ENCODE measurements at regions not wholly inside any gene's neighbourhood (a gene's known extent, or its start where the extent isn't known, plus 50 kb on each side); places are given as distances from the start of the nearest gene placed in this dataset.

GRCh38 chr20:53881362-53881761 lies 189.0 kb downstream of the BCAS1 start:
- no CpG with 5 or more reads among the region's 3 CpGs for WGBS, 2 experiments (ENCODE audit: extremely low coverage in 2 of 2, insufficient read length in 1 of 2)
- TF ChIP-seq CTCF (conservative IDR thresholded peaks at IDR 0.05; ENCODE audit: low read depth, low read length) (no peak), USF2 (IDR thresholded peaks at IDR 0.05; ENCODE audit: low read depth, low read length) (no peak)
- POLR2A ChIA-PET (ENCODE audit: unreplicated experiment): no interaction called here

More at GRCh38 chr20:53881362-53881761, 189.0 kb downstream of the BCAS1 start:
- dilution Hi-C loops (cut with HindIII; ENCODE audit: low sequenced_read_pairs, unreplicated experiment): no loop called here
- CTCF ChIA-PET: no interaction called here
- Histone ChIP-seq H3K27me3 (ENCODE audit: control insufficient read depth, insufficient read depth, low read length) (no peaks in the 10 kb centered on the region), H3K27ac (ENCODE audit: insufficient read depth, low read length) (no peak overlapping the region), H3K56ac (ENCODE audit: extremely low read depth, insufficient read depth, low read length) (no peak overlapping the region), H3K14ac (replicated peaks; ENCODE audit: low read depth, low read length) (no peak overlapping the region), H4K5ac (ENCODE audit: low read depth, low read length) (no peak overlapping the region), H2AK9ac (replicated peaks; ENCODE audit: low read depth, low read length, poor library complexity) (peak overlapping the region; percentile 46), H2AFZ (replicated peaks; ENCODE audit: low read length, poor library complexity) (no peak overlapping the region), H3K9me3 (ENCODE audit: control insufficient read depth, insufficient read depth, low read length) (no peaks in the 10 kb centered on the region), H2BK20ac (ENCODE audit: low read depth, low read length) (peak overlapping the region; percentile 54; the same call in 1 of the 2 replicates), H4K20me1 (ENCODE audit: insufficient read depth, low read length) (no peaks in the 10 kb centered on the region), H3K4me1 (ENCODE audit: control insufficient read depth, insufficient read depth, low read length) (peaks cover 2% of the 10 kb centered on the region; the same call in 1 of the 2 replicates), H2BK5ac (ENCODE audit: low read depth, low read length, poor library complexity, severe bottlenecking) (no peak overlapping the region), H2BK120ac (ENCODE audit: low read depth, low read length) (no peak overlapping the region), H3K4ac (ENCODE audit: low read depth, low read length) (no peak overlapping the region), H3K9me1 (ENCODE audit: insufficient read depth, low read length) (peaks cover 13% of the 10 kb centered on the region), H3K79me1 (ENCODE audit: low read depth in 1 of 2, low read length in 2 of 2) (no peaks in the 10 kb centered on the region), H2BK15ac (ENCODE audit: low read depth, low read length) (no peak overlapping the region; the same call in 2 of the 3 replicates), H2AK5ac (ENCODE audit: low read depth, low read length) (no peak overlapping the region; the same call in 1 of the 2 replicates), H4K8ac (ENCODE audit: low read depth in 2 of 2, low read length in 2 of 2) (no peak overlapping the region), H3K36me3 (ENCODE audit: control insufficient read depth, insufficient read depth, low read length) (no peaks in the 10 kb centered on the region), H4K91ac (ENCODE audit: insufficient read depth, low read depth, low read length) (no peak overlapping the region), H3K4me3 (ENCODE audit: insufficient read depth, low read depth, low read length) (no peak overlapping the region), H3K4me2 (ENCODE audit: low read depth, low read length) (no peak overlapping the region), H3K9ac (ENCODE audit: low read depth, low read length) (no peak overlapping the region), H3K23ac (ENCODE audit: low read depth, low read length) (no peak overlapping the region), H3K18ac (ENCODE audit: low read depth, low read length) (no peak overlapping the region)
- intact Hi-C loops (cut with micrococcal nuclease): no loop called here
- DNase-seq (no peak), ATAC-seq (ENCODE audit: low read depth) (no peak)
- no TSS peak for BruUV-seq (replicated peaks)
- in situ Hi-C loops (cut with MboI; ENCODE audit: low sequenced_read_pairs): no loop called here

All from IMR-90 (cell line).